Small intestine (tissue), 7 donors: ENCODE measurements at regions not wholly inside any gene's neighbourhood (a gene's known extent, or its start where the extent isn't known, plus 50 kb on each side); places are given as distances from the start of the nearest gene placed in this dataset.

Source experiments
- DNase-seq, 2 donors: peaks; one replicate each; pipeline versions ENCODE4 v3.0.0 to v3.0.0-alpha.2; 2013
- FAIRE-seq: peaks from 2 replicates; lab custom pipeline; 2012; peaks lifted over from hg19 to GRCh38; lab: Jason Lieb, UNC
- H3K27ac ChIP-seq, 3 donors: one replicate each; pipeline ENCODE4 v1.5.1; 2013; ENCODE audit warnings: low read length in 2 of 3, mild to moderate bottlenecking in 2 of 3, control low read depth in 1 of 3, inconsistent platforms in 1 of 3, low read depth in 1 of 3, moderate library complexity in 1 of 3
- H3K27me3 ChIP-seq, 3 donors: one replicate each; pipeline ENCODE4 v1.6.1; 2013; ENCODE audit warnings: low read length in 3 of 3, inconsistent platforms in 1 of 3; ENCODE audit not compliant: control insufficient read depth in 3 of 3, insufficient read depth in 3 of 3
- H3K36me3 ChIP-seq, 3 donors: one replicate each; pipeline ENCODE4 v1.6.1; 2013; ENCODE audit warnings: low read length in 3 of 3, inconsistent platforms in 1 of 3, low read depth in 1 of 3, mild to moderate bottlenecking in 1 of 3, moderate library complexity in 1 of 3; ENCODE audit not compliant: control insufficient read depth in 3 of 3, insufficient read depth in 2 of 3
- H3K4me1 ChIP-seq, 3 donors: one replicate each; pipeline ENCODE4 v1.6.1; 2013; ENCODE audit warnings: low read length in 2 of 3, inconsistent platforms in 1 of 3, low read depth in 1 of 3, mild to moderate bottlenecking in 1 of 3, moderate library complexity in 1 of 3; ENCODE audit not compliant: control insufficient read depth in 3 of 3, insufficient read depth in 2 of 3
- H3K4me3 ChIP-seq, 3 donors: one replicate each; pipeline ENCODE4 v1.5.1; 2013; ENCODE audit warnings: low read length in 3 of 3, control low read depth in 1 of 3, inconsistent platforms in 1 of 3, low read depth in 1 of 3, mild to moderate bottlenecking in 1 of 3, moderate library complexity in 1 of 3
- H3K9me3 ChIP-seq, 2 donors: one replicate each; pipeline ENCODE4 v1.6.1; 2013; ENCODE audit warnings: low read depth in 1 of 2, low read length in 1 of 2; ENCODE audit not compliant: control insufficient read depth in 2 of 2, insufficient read depth in 1 of 2
- WGBS, 3 donors: extraction: QIAGEN DNeasy Blood & Tissue Kit; methylation state at CpG; one replicate each; pipeline ENCODE4 v1.1.7; 2013; 5-methylcytosine and 5-hydroxymethylcytosine counted together
- donor health status: healthy with polysubstance abuse.
- donor health status: control.
- donor health status: control.
- donor health status: Bipolar disorder and iron deficiency.
- donor health status: healthy.

- no peaks in the 10 kb centered on the region for H3K36me3 ChIP-seq
- H3K27me3 ChIP-seq, result no peaks in the 10 kb centered on the region
- no peak for DNase-seq
- no peak for FAIRE-seq
- no peak overlapping the region for H3K27ac ChIP-seq
- H3K4me3 ChIP-seq, result no peak overlapping the region
- H3K9me3 ChIP-seq, result no peaks in the 10 kb centered on the region
- peaks cover 0 to 3% (median 3%) of the 10 kb centered on the region in 3 donors for H3K4me1 ChIP-seq
- WGBS, 3 donors, result 85 to 90% (median 90%) methylated on average over 6 of the region's 6 CpGs
Observed at GRCh38 chr6:119453242-119454200, 104.0 kb upstream of the MAN1A1 start.

- WGBS, 3 donors, result 28 to 55% (median 49%) methylated on average over 6 of the region's 6 CpGs
- H3K36me3 ChIP-seq, result no peaks in the 10 kb centered on the region
- peaks cover 3 to 13% (median 5%) of the 10 kb centered on the region in 3 donors for H3K4me1 ChIP-seq
- no peak overlapping the region for H3K27ac ChIP-seq
- no peak overlapping the region for H3K4me3 ChIP-seq
- no peaks in the 10 kb centered on the region for H3K27me3 ChIP-seq
- no peaks in the 10 kb centered on the region for H3K9me3 ChIP-seq
- DNase-seq (peak; percentile 42 to 81), FAIRE-seq (no peak)
Observed at GRCh38 chr6:119449331-119450156, 100.0 kb upstream of the MAN1A1 start.

DNA sequence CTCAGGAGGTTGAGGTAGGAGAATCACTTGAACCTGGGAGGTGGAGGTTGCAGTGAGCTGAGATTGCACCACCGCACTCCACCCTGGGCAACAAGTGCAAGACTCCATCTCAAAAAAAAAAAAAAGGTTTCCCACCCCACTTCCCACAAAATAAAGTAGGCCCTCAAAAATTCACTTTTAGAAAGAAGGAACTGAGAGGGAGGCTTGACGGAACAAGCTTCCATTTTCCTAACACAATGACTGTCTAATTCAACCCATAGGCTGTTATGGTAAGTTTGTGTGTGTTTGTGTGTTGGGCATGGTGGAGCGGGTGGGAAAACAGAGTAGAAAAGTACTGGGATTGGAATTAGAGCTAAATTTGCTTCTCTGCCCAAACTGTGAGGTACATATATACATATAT is 98.4 kb upstream of the MAN1A1 start:
- no peak for FAIRE-seq

DNA sequence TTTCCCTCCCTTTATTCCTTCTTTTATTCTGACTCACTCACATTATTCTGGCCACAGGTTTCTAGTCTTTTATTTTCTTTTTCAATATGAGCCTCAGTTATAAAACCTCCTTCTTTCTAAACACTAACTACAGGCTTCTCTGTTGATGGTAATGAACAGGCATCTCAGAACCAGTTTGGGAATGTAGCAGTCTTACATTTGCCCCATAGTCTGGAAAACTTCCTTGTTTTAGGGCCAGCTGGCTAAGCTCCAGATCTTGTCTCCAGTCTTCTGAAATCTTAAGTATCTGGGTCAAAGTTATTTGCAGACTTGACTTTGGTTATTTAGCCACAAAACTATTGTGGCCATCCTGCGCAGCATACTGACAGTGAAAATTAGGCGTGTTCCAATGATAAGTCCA is 97.0 kb upstream of the MAN1A1 start:
- FAIRE-seq (no peak), DNase-seq (peak; percentile 17 to 68)
- H3K36me3 ChIP-seq, result no peaks in the 10 kb centered on the region
- H3K27ac ChIP-seq, result no peak overlapping the region
- peaks cover 3 to 13% (median 5%) of the 10 kb centered on the region in 3 donors for H3K4me1 ChIP-seq
- no peak overlapping the region for H3K4me3 ChIP-seq
- 15 to 34% (median 33%) methylated on average over 2 of the region's 2 CpGs for WGBS, 3 donors
- no peaks in the 10 kb centered on the region for H3K9me3 ChIP-seq
- H3K27me3 ChIP-seq, result no peaks in the 10 kb centered on the region

More for the DNA sequence above, 98.4 kb upstream of the MAN1A1 start:
- WGBS, 3 donors, result 92 to 100% (median 97%) methylated on average over 3 of the region's 3 CpGs
- H3K36me3 ChIP-seq, result no peaks in the 10 kb centered on the region
- H3K4me3 ChIP-seq, result no peak overlapping the region
- H3K27ac ChIP-seq, result no peak overlapping the region
- no peaks in the 10 kb centered on the region for H3K27me3 ChIP-seq
- no peaks in the 10 kb centered on the region for H3K9me3 ChIP-seq
- peaks cover 3 to 13% (median 5%) of the 10 kb centered on the region in 3 donors for H3K4me1 ChIP-seq
- no peak for DNase-seq

- peak overlapping the region in 1 of 3 donors; percentile 6 for H3K27ac ChIP-seq
- H3K36me3 ChIP-seq, result no peaks in the 10 kb centered on the region
- FAIRE-seq, result no peak
- no peak overlapping the region for H3K4me3 ChIP-seq
- H3K9me3 ChIP-seq, result no peaks in the 10 kb centered on the region
- H3K4me1 ChIP-seq, result peaks cover 3 to 13% (median 5%) of the 10 kb centered on the region in 3 donors
- DNase-seq, result no peak
- WGBS, 3 donors, result 76 to 85% (median 83%) methylated on average over 1 of the region's 1 CpG
- no peaks in the 10 kb centered on the region for H3K27me3 ChIP-seq
Observed at GRCh38 chr6:119446115-119446554, 96.6 kb upstream of the MAN1A1 start.

DNA sequence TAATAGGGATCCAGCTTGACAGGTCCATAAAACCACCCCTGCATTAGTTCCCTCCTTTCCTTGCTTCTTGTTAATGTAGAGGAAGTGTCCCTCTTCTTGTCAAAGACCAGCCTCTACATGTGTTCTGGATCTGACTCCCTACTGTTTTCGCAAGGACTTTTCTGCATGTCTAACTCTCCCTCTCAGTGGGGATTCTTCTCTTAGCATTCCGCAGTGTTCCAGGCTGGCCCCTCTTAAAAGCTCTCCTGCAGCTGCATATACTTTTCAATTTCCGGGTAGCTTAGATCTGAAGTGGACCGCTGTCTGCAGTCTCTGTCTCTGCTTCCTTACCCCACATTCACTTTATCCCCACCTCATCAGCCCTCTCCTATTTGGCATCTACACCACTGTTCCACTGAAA is 96.1 kb upstream of the MAN1A1 start:
- no peaks in the 10 kb centered on the region for H3K27me3 ChIP-seq
- FAIRE-seq (no peak), DNase-seq (no peak)
- H3K36me3 ChIP-seq, result no peaks in the 10 kb centered on the region
- H3K4me1 ChIP-seq, result peaks cover 3 to 13% (median 5%) of the 10 kb centered on the region in 3 donors
- H3K27ac ChIP-seq, result no peak overlapping the region
- no peak overlapping the region for H3K4me3 ChIP-seq
- H3K9me3 ChIP-seq, result no peaks in the 10 kb centered on the region
- WGBS, 3 donors, result 95 to 99% (median 96%) methylated on average over 4 of the region's 4 CpGs

- Histone ChIP-seq H3K27ac (no peak overlapping the region), H3K36me3 (no peaks in the 10 kb centered on the region), H3K27me3 (no peaks in the 10 kb centered on the region), H3K9me3 (no peaks in the 10 kb centered on the region), H3K4me3 (no peak overlapping the region), H3K4me1 (peaks cover under 1 to 13% (median 5%) of the 10 kb centered on the region in 3 donors)
- 47 to 75% (median 71%) methylated on average over 4 of the region's 4 CpGs for WGBS, 3 donors
- DNase-seq (no peak), FAIRE-seq (no peak)
Observed at GRCh38 chr6:119444642-119445557, 95.3 kb upstream of the MAN1A1 start.
